HL-60 (cell line): ENCODE measurements at regions not wholly inside any gene's neighbourhood (a gene's known extent, or its start where the extent isn't known, plus 50 kb on each side); places are given as distances from the start of the nearest gene placed in this dataset.
A peak's percentile ranks its signal among the peaks of the same experiment; 100 is the strongest.

Source experiments
- DNase-seq, 2 experiments: peaks; one replicate each; pipeline ENCODE4 v3.0.0-alpha.2; 2010 to 2020; ENCODE audit warnings: low read depth in 1 of 2, low spot score in 1 of 2
- H3K27ac ChIP-seq: fragments of 250-450 bp; sonication (Bioruptor Pico); replicated peaks from 2 replicates; pipeline ENCODE4 v1.5.1; 2020; ENCODE audit warnings: mild to moderate bottlenecking, moderate library complexity
- H3K27me3 ChIP-seq: fragments of 250-450 bp; sonication (Bioruptor Pico); 2 replicates; pipeline ENCODE4 v1.5.1; 2021; ENCODE audit warnings: mild to moderate bottlenecking, moderate library complexity; ENCODE audit not compliant: insufficient read depth, poor library complexity, severe bottlenecking
- H3K4me3 ChIP-seq: replicated peaks from 2 replicates; pipeline ENCODE4 v1.5.1; 2011; ENCODE audit warnings: mild to moderate bottlenecking, control low read depth, low read length; ENCODE audit not compliant: insufficient read depth
- GABPA ChIP-seq: IDR thresholded peaks from 2 replicates; pipeline ENCODE4 v1.6.1; 2012; ENCODE audit warnings: low read depth
- POLR2AphosphoS5 ChIP-seq: IDR thresholded peaks from 2 replicates; pipeline ENCODE4 v1.6.1; 2012; ENCODE audit warnings: low read depth
- SPI1 ChIP-seq: IDR thresholded peaks from 2 replicates; pipeline ENCODE4 v1.6.1; 2012; ENCODE audit warnings: low read depth, mild to moderate bottlenecking, borderline replicate concordance
- TF ChIP-seq, protein P1 (sequence below): IDR thresholded peaks from one replicate; pipeline ENCODE4 v1.5.1; 2011; ENCODE audit warnings: low read length, control low read depth, inconsistent platforms; ENCODE audit not compliant: insufficient read depth
- TF ChIP-seq, protein P2 (sequence below): IDR thresholded peaks from 2 replicates; pipeline ENCODE4 v1.6.1; 2012; ENCODE audit warnings: low read depth; ENCODE audit not compliant: insufficient replicate concordance

DNA sequence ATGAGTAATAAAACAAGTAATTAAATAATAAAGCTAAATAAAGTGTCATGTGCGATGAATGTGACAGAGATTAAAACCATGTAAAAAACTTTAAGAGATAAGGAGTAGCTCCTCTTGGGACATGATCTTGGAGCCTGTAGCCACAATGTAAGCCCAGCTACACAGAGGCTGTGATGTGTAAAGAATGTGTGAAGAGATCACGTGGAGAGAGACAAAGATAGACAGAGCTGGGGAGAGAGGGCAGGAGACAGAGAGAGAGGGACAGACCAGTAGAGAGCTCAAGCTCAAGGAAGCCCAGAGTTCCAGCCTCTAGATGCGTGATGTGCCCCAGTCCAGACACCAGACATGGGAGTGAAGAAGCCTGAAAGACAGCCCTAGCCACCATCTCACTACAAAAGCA, 644.1 kb downstream of the TNS3 start:
- H3K27ac ChIP-seq = no peak overlapping the region
- no peak for DNase-seq
- TF ChIP-seq GABPA = no peak
- TF ChIP-seq POLR2AphosphoS5 = no peak
- TF ChIP-seq, protein P1, sequence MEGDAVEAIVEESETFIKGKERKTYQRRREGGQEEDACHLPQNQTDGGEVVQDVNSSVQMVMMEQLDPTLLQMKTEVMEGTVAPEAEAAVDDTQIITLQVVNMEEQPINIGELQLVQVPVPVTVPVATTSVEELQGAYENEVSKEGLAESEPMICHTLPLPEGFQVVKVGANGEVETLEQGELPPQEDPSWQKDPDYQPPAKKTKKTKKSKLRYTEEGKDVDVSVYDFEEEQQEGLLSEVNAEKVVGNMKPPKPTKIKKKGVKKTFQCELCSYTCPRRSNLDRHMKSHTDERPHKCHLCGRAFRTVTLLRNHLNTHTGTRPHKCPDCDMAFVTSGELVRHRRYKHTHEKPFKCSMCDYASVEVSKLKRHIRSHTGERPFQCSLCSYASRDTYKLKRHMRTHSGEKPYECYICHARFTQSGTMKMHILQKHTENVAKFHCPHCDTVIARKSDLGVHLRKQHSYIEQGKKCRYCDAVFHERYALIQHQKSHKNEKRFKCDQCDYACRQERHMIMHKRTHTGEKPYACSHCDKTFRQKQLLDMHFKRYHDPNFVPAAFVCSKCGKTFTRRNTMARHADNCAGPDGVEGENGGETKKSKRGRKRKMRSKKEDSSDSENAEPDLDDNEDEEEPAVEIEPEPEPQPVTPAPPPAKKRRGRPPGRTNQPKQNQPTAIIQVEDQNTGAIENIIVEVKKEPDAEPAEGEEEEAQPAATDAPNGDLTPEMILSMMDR = no peak
- TF ChIP-seq, protein P2, sequence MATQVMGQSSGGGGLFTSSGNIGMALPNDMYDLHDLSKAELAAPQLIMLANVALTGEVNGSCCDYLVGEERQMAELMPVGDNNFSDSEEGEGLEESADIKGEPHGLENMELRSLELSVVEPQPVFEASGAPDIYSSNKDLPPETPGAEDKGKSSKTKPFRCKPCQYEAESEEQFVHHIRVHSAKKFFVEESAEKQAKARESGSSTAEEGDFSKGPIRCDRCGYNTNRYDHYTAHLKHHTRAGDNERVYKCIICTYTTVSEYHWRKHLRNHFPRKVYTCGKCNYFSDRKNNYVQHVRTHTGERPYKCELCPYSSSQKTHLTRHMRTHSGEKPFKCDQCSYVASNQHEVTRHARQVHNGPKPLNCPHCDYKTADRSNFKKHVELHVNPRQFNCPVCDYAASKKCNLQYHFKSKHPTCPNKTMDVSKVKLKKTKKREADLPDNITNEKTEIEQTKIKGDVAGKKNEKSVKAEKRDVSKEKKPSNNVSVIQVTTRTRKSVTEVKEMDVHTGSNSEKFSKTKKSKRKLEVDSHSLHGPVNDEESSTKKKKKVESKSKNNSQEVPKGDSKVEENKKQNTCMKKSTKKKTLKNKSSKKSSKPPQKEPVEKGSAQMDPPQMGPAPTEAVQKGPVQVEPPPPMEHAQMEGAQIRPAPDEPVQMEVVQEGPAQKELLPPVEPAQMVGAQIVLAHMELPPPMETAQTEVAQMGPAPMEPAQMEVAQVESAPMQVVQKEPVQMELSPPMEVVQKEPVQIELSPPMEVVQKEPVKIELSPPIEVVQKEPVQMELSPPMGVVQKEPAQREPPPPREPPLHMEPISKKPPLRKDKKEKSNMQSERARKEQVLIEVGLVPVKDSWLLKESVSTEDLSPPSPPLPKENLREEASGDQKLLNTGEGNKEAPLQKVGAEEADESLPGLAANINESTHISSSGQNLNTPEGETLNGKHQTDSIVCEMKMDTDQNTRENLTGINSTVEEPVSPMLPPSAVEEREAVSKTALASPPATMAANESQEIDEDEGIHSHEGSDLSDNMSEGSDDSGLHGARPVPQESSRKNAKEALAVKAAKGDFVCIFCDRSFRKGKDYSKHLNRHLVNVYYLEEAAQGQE = no peak
- TF ChIP-seq SPI1 = no peak
- no peaks in the 10 kb centered on the region for H3K27me3 ChIP-seq
- no peak overlapping the region for H3K4me3 ChIP-seq

GRCh38 chr7:46934198-46934825, 647.6 kb downstream of the TNS3 start:
- peak in 1 of 2 experiments; percentile 21 for DNase-seq
- no peak for TF ChIP-seq POLR2AphosphoS5
- Histone ChIP-seq H3K4me3 (no peak overlapping the region), H3K27me3 (no peaks in the 10 kb centered on the region), H3K27ac (no peak overlapping the region)

DNA sequence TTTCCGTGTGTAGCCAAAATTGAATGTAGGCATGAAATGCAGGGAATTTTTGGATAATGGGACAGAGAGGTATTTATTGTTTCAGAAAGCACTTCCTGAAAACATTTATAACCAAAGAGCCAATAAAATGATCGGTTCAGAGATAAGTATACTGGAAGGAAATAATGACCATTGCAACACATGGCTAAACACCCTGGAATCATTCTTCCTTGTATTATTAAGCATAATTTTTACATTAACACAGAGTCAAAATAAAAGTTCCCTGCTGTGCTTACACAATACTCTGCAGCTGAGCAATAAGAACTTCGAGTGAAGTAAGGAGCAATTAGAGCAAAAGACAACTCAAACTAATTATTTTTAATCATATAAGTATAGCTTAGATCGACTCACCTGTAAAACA, 648.3 kb downstream of the TNS3 start:
- TF ChIP-seq POLR2AphosphoS5 = no peak
- TF ChIP-seq SPI1 = no peak
- TF ChIP-seq GABPA = no peak
- TF ChIP-seq, protein P2 = no peak
- TF ChIP-seq, protein P1 = no peak
- Histone ChIP-seq H3K27me3 (no peaks in the 10 kb centered on the region), H3K4me3 (no peak overlapping the region), H3K27ac (no peak overlapping the region)
- peak in 1 of 2 experiments; percentile 15 for DNase-seq

- no peak overlapping the region for H3K27ac ChIP-seq
- DNase-seq = peak in 1 of 2 experiments; percentile 20
- H3K27me3 ChIP-seq = no peaks in the 10 kb centered on the region
Measured at GRCh38 chr7:46932676-46933424, 649.1 kb downstream of the TNS3 start.

More at GRCh38 chr7:46932676-46933424, 649.1 kb downstream of the TNS3 start:
- TF ChIP-seq, protein P1 = no peak
- TF ChIP-seq, protein P2 = no peak
- TF ChIP-seq GABPA (no peak), SPI1 (no peak), POLR2AphosphoS5 (no peak)
- H3K4me3 ChIP-seq = no peak overlapping the region
